ENCODE measurements at regions not wholly inside any gene's neighbourhood (a gene's known extent, or its start where the extent isn't known, plus 50 kb on each side); places are given as distances from the start of the nearest gene placed in this dataset.

- no peak for TF ChIP-seq CTCF (conservative IDR thresholded peaks at IDR 0.05; ENCODE audit: low read length)
- TF ChIP-seq EZH2phosphoT487 (IDR thresholded peaks at IDR 0.05; ENCODE audit: borderline replicate concordance, low read depth, low read length) = no peak
Measured at GRCh38 chr1:38270849-38271633, 224.4 kb upstream of the POU3F1 start.
